ENCODE measurements at regions not wholly inside any gene's neighbourhood (a gene's known extent, or its start where the extent isn't known, plus 50 kb on each side); places are given as distances from the start of the nearest gene placed in this dataset.

DNA sequence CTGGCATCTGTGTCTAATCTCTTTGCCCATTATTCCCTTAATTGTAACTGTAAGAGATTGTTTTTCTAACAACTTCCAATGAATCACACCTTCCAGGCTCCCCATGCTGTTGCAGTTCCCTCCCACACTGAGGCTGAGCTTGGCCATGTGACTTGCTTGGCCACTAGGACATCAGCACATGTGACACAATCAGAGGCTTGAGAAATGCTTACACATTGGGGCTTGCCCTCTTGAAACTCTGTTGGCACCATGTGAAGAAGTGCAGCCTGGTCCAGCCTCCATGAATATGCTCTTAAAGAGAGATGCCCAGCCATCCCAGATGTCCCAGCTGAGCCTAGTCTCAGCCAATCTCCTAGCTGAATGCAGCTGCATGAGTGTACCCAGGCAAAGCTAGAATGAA is 326.8 kb upstream of the SOX2 start:
- TF ChIP-seq EZH2phosphoT487 (IDR thresholded peaks at IDR 0.05; ENCODE audit: borderline replicate concordance, low read length): no peak
- TF ChIP-seq, protein P1, sequence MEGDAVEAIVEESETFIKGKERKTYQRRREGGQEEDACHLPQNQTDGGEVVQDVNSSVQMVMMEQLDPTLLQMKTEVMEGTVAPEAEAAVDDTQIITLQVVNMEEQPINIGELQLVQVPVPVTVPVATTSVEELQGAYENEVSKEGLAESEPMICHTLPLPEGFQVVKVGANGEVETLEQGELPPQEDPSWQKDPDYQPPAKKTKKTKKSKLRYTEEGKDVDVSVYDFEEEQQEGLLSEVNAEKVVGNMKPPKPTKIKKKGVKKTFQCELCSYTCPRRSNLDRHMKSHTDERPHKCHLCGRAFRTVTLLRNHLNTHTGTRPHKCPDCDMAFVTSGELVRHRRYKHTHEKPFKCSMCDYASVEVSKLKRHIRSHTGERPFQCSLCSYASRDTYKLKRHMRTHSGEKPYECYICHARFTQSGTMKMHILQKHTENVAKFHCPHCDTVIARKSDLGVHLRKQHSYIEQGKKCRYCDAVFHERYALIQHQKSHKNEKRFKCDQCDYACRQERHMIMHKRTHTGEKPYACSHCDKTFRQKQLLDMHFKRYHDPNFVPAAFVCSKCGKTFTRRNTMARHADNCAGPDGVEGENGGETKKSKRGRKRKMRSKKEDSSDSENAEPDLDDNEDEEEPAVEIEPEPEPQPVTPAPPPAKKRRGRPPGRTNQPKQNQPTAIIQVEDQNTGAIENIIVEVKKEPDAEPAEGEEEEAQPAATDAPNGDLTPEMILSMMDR (conservative IDR thresholded peaks at IDR 0.05; ENCODE audit: low read depth, low read length): no peak
- TF ChIP-seq EZH2 (IDR thresholded peaks at IDR 0.05; ENCODE audit: low read length, unreplicated experiment): no peak
